ENCODE measurements at regions not wholly inside any gene's neighbourhood (a gene's known extent, or its start where the extent isn't known, plus 50 kb on each side); places are given as distances from the start of the nearest gene placed in this dataset.

DNA sequence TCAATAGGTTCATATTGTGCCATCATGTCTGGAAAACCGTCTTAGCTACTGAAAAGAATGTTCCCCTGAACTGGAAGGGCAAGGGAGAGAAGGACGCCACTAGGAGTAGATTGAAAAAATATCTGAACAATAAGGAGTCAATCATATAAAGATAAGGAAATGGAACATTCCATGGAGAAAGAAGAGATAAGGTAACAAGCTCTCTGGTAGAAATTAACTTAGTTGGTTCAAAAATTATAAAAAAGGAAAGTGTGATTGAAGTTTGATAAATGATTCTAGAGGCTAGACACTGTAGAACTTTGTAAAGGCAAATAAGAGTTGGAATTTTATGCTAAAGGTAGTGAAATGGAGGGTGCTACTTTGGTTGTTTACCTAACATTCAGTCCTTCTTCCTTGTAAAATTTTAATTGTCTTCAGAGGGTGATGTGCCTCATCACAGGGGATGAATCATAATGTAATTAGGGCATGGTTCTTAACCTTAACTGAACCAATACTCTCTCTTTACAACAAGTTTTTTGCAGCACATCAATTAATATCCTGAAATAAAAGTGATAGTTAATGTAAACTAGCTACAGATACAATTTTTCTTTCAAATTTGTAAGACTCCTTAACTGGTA is 135.5 kb downstream of the GPX5 start:
- TF ChIP-seq, protein P1, sequence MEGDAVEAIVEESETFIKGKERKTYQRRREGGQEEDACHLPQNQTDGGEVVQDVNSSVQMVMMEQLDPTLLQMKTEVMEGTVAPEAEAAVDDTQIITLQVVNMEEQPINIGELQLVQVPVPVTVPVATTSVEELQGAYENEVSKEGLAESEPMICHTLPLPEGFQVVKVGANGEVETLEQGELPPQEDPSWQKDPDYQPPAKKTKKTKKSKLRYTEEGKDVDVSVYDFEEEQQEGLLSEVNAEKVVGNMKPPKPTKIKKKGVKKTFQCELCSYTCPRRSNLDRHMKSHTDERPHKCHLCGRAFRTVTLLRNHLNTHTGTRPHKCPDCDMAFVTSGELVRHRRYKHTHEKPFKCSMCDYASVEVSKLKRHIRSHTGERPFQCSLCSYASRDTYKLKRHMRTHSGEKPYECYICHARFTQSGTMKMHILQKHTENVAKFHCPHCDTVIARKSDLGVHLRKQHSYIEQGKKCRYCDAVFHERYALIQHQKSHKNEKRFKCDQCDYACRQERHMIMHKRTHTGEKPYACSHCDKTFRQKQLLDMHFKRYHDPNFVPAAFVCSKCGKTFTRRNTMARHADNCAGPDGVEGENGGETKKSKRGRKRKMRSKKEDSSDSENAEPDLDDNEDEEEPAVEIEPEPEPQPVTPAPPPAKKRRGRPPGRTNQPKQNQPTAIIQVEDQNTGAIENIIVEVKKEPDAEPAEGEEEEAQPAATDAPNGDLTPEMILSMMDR (IDR thresholded peaks at IDR 0.05), result no peak
- TF ChIP-seq POLR2A (IDR thresholded peaks at IDR 0.05), result no peak
- TF ChIP-seq POLR2AphosphoS5 (IDR thresholded peaks at IDR 0.05), result no peak

Data from stomach (tissue), 4 donors.